GM12892 (cell line): ENCODE measurements at regions not wholly inside any gene's neighbourhood (a gene's known extent, or its start where the extent isn't known, plus 50 kb on each side); places are given as distances from the start of the nearest gene placed in this dataset.

ENCODE experiments used
- POLR2A ChIP-seq: IDR thresholded peaks from 2 replicates; pipeline ENCODE4 v1.6.1; 2011; ENCODE audit warnings: low read depth, low read length, control low read depth
- POLR2AphosphoS5 ChIP-seq: IDR thresholded peaks from 2 replicates; pipeline ENCODE4 v1.6.1; 2011; ENCODE audit warnings: low read depth, low read length, control low read depth
- TAF1 ChIP-seq: IDR thresholded peaks from 2 replicates; pipeline ENCODE4 v1.6.1; 2011; ENCODE audit warnings: low read depth, mild to moderate bottlenecking, control low read depth, low read length, borderline replicate concordance

GRCh38 chr6:149138089-149138488 is 179.4 kb upstream of the TAB2 start:
- TF ChIP-seq POLR2A (no peak), POLR2AphosphoS5 (no peak), TAF1 (no peak)
